ENCODE measurements at regions not wholly inside any gene's neighbourhood (a gene's known extent, or its start where the extent isn't known, plus 50 kb on each side); places are given as distances from the start of the nearest gene placed in this dataset.

- no peaks in the 10 kb centered on the region for H3K9me3 ChIP-seq (ENCODE audit: insufficient read depth in 2 of 2, low read depth in 1 of 2, low read length in 1 of 2)
- H2BK20ac ChIP-seq (ENCODE audit: low read length) = no peak overlapping the region
- H2BK120ac ChIP-seq (replicated peaks; ENCODE audit: low read depth, low read length) = no peak overlapping the region
- H3K27ac ChIP-seq (ENCODE audit: low read depth, low read length) = no peak overlapping the region
- ChIA-PET CTCF (ENCODE audit: partially characterized antibody) (no interaction called here), POLR2A (ENCODE audit: partially characterized antibody) (no interaction called here)
- H4K5ac ChIP-seq (ENCODE audit: insufficient read length, low read depth, low read length) = no peak overlapping the region
- DNase-seq (ENCODE audit: low read depth in 1 of 2, low spot score in 2 of 2) (no peak), FAIRE-seq (no peak)
- H3K56ac ChIP-seq (replicated peaks; ENCODE audit: insufficient read length, low read depth, low read length) = no peak overlapping the region
- H3K23me2 ChIP-seq (ENCODE audit: low read depth, low read length) = no peaks in the 10 kb centered on the region
- H4K20me1 ChIP-seq (replicated peaks in 1 of 2; ENCODE audit: control insufficient read depth in 1 of 2, insufficient read depth in 2 of 2, low read length in 2 of 2) = no peaks in the 10 kb centered on the region
- H4K91ac ChIP-seq (replicated peaks; ENCODE audit: insufficient read length, low read length) = no peak overlapping the region
- H3K27me3 ChIP-seq (replicated peaks in 1 of 4; ENCODE audit: control insufficient read depth in 3 of 4, extremely low read depth in 1 of 4, insufficient read depth in 3 of 4, low read length in 3 of 4) = peaks cover 0 to 2% (median 0%) of the 10 kb centered on the region in 4 experiments; a peak in 1 of 7 replicates
- no peak overlapping the region for H2BK15ac ChIP-seq (ENCODE audit: low read length)
- no peak overlapping the region for H3K4me3 ChIP-seq (ENCODE audit: extremely low read depth in 1 of 4, insufficient read depth in 2 of 4, low read depth in 3 of 4, low read length in 4 of 4)
- H2BK12ac ChIP-seq (ENCODE audit: low read depth, low read length) = no peak overlapping the region
- TF ChIP-seq ZNF274 (IDR thresholded peaks at IDR 0.05; ENCODE audit: borderline replicate concordance, extremely low read depth, low read length) (no peak), CREB1 (IDR thresholded peaks at IDR 0.05) (no peak), RXRA (IDR thresholded peaks at IDR 0.05; ENCODE audit: insufficient read depth, low read depth, low read length) (no peak)
- H2AK5ac ChIP-seq (ENCODE audit: low read depth, low read length) = no peak overlapping the region
- H3K14ac ChIP-seq (ENCODE audit: insufficient read length) = no peak overlapping the region
- no peak overlapping the region for H3K4me2 ChIP-seq (ENCODE audit: insufficient read depth in 1 of 2, low read depth in 2 of 2, low read length in 2 of 2)
- no peak overlapping the region for H4K8ac ChIP-seq (ENCODE audit: extremely low read depth, insufficient read depth, low read length)
- no peak overlapping the region for H2AFZ ChIP-seq (ENCODE audit: low read length)
- no peak overlapping the region for H3K4ac ChIP-seq (replicated peaks; ENCODE audit: insufficient read length, low read depth, low read length)
- H2BK5ac ChIP-seq (ENCODE audit: low read depth, low read length) = no peak overlapping the region
- 88% methylated on average over 12 of the region's 12 CpGs; no CpG with 5 or more reads in 1 of the 2 experiments for WGBS, 2 experiments (ENCODE audit: extremely low coverage in 1 of 2, insufficient coverage in 1 of 2, insufficient read length in 1 of 2, insufficient replicate concordance in 2 of 2, low coverage in 1 of 2, low lambda C conversion rate in 2 of 2, missing lambda C conversion rate in 1 of 2)
- no peaks in the 10 kb centered on the region for H3K4me1 ChIP-seq (replicated peaks in 1 of 4; ENCODE audit: control insufficient read depth in 3 of 4, insufficient read depth in 4 of 4, low read length in 3 of 4)
- no peak overlapping the region for H3K23ac ChIP-seq (ENCODE audit: insufficient read length)
- no peaks in the 10 kb centered on the region for H3K79me2 ChIP-seq (ENCODE audit: control insufficient read depth in 1 of 2, insufficient read depth in 2 of 2, low read length in 2 of 2)
- H3K36me3 ChIP-seq (ENCODE audit: control insufficient read depth in 2 of 4, insufficient read depth in 4 of 4, low read length in 3 of 4) = no peaks in the 10 kb centered on the region
- no peaks in the 10 kb centered on the region for H3K79me1 ChIP-seq (ENCODE audit: low read depth, low read length)
- H3K18ac ChIP-seq (ENCODE audit: extremely low read depth, low read length) = no peak overlapping the region
- no peak overlapping the region for H3K9ac ChIP-seq (replicated peaks in 1 of 4; ENCODE audit: extremely low read depth in 1 of 4, low read depth in 3 of 4, low read length in 3 of 4)
Observed at GRCh38 chr4:186826846-186827533, 103.3 kb upstream of the FAT1 start.

Measured in H1 (cell line).